ENCODE measurements at regions not wholly inside any gene's neighbourhood (a gene's known extent, or its start where the extent isn't known, plus 50 kb on each side); places are given as distances from the start of the nearest gene placed in this dataset.

DNA sequence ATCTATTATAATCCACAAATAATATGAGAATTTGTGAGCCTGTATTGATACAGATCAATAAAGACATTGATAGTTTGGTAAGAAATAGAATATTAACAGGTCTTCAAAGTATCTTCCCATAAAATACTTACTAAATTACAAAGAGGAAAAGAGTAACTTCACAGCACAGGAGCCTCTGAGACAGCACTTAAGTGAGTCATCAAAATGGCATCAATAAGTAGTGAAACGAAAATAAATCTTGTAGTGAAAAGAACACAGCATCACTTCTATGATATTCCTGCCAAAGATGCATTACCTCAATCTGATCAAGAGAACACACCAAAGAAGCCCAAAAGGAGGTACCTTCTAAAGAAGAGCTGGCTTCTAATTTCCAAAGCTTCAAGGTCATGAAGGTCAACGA, 116.4 kb downstream of the CBLN2 start:
- no peaks in the 10 kb centered on the region for H3K27me3 ChIP-seq (ENCODE audit: control insufficient read depth in 3 of 3, insufficient read depth in 3 of 3, low read length in 3 of 3)
- H3K9me3 ChIP-seq (ENCODE audit: control insufficient read depth in 3 of 3, low read length in 3 of 3): no peaks in the 10 kb centered on the region
- no peaks in the 10 kb centered on the region for H3K4me1 ChIP-seq (ENCODE audit: control insufficient read depth in 3 of 3, insufficient read depth in 3 of 3, low read length in 3 of 3)
- no peaks in the 10 kb centered on the region for H3K36me3 ChIP-seq (ENCODE audit: control insufficient read depth in 3 of 3, insufficient read depth in 3 of 3, low read length in 3 of 3)
- no peak overlapping the region for H3K4me3 ChIP-seq (ENCODE audit: low read length in 3 of 3)
- H3K27ac ChIP-seq (ENCODE audit: low read depth, low read length): no peak overlapping the region
- H3K9ac ChIP-seq (ENCODE audit: low read depth in 1 of 3, low read length in 3 of 3): no peak overlapping the region

DNA sequence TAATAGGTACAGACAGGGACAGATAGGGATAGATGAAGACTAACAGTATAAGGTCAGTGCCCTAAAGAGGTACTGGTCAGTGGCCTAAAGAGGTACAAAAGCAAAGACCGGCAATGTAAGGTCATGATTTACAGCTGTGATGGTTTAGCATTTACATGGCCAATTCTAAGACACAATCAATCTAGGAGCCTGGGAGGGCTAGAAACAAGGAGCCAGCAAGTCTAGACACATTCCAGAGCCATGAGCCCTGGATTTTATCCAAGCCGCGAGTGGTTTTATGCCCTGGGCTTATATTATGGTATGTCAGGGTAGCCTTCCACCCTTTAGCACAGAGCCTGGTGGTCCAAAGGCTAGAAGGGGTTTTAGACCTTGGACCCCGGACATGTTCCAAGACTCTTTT, 124.2 kb downstream of the CBLN2 start:
- H3K9me3 ChIP-seq (ENCODE audit: control insufficient read depth in 3 of 3, low read length in 3 of 3): no peaks in the 10 kb centered on the region
- no peaks in the 10 kb centered on the region for H3K36me3 ChIP-seq (ENCODE audit: control insufficient read depth in 3 of 3, insufficient read depth in 3 of 3, low read length in 3 of 3)
- no peaks in the 10 kb centered on the region for H3K4me1 ChIP-seq (ENCODE audit: control insufficient read depth in 3 of 3, insufficient read depth in 3 of 3, low read length in 3 of 3)
- no peak overlapping the region for H3K4me3 ChIP-seq (ENCODE audit: low read length in 3 of 3)
- no peaks in the 10 kb centered on the region for H3K27me3 ChIP-seq (ENCODE audit: control insufficient read depth in 3 of 3, insufficient read depth in 3 of 3, low read length in 3 of 3)
- H3K9ac ChIP-seq (ENCODE audit: low read depth in 1 of 3, low read length in 3 of 3): no peak overlapping the region
- no peak overlapping the region for H3K27ac ChIP-seq (ENCODE audit: low read depth, low read length)

DNA sequence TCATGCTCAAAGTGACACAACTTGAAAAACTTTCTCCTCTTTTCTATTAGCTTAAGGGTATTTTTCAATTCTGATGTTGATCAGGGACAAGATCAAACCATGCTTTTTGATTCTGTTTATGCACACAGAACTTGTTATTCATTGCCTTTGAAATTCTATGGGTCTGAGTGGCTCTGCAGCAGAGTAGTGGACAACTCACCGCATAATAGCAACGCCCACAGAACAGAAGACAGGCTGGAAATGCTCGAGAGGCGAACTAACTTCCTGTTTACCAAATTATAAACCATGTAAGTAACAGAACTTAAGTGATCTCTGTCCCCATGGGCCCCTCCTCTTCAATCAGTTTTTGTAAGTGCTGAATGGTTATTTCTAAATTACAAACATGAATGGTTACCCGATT, 131.2 kb downstream of the CBLN2 start:
- Histone ChIP-seq H3K9me3 (ENCODE audit: control insufficient read depth in 3 of 3, low read length in 3 of 3) (no peaks in the 10 kb centered on the region), H3K27ac (ENCODE audit: low read depth, low read length) (no peak overlapping the region), H3K9ac (ENCODE audit: low read depth in 1 of 3, low read length in 3 of 3) (no peak overlapping the region), H3K4me1 (ENCODE audit: control insufficient read depth in 3 of 3, insufficient read depth in 3 of 3, low read length in 3 of 3) (no peaks in the 10 kb centered on the region), H3K36me3 (ENCODE audit: control insufficient read depth in 3 of 3, insufficient read depth in 3 of 3, low read length in 3 of 3) (no peaks in the 10 kb centered on the region), H3K4me3 (ENCODE audit: low read length in 3 of 3) (no peak overlapping the region), H3K27me3 (ENCODE audit: control insufficient read depth in 3 of 3, insufficient read depth in 3 of 3, low read length in 3 of 3) (no peaks in the 10 kb centered on the region)

DNA sequence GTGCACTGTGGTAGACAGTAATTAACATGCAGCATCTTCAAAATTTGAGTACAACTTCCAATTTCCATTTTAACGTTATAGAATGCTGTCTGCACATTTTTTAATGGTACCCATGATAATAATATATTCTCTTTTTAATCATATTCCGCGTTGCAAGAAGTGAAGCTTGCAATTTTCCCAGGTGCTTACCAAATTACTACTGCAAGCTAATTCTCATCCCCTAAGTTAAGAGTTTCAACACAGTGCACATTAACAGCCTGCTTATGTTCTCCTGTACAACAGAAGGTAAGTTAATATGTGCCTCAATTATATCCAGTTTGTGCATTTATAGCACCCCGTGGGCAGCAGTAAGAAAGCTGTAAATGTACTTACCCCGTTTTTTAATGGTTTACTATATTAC, 132.9 kb downstream of the CBLN2 start:
- Histone ChIP-seq H3K9me3 (ENCODE audit: control insufficient read depth in 3 of 3, low read length in 3 of 3) (peaks cover 0 to 2% (median 0%) of the 10 kb centered on the region in 3 donors), H3K27me3 (ENCODE audit: control insufficient read depth in 3 of 3, insufficient read depth in 3 of 3, low read length in 3 of 3) (no peaks in the 10 kb centered on the region)

DNA sequence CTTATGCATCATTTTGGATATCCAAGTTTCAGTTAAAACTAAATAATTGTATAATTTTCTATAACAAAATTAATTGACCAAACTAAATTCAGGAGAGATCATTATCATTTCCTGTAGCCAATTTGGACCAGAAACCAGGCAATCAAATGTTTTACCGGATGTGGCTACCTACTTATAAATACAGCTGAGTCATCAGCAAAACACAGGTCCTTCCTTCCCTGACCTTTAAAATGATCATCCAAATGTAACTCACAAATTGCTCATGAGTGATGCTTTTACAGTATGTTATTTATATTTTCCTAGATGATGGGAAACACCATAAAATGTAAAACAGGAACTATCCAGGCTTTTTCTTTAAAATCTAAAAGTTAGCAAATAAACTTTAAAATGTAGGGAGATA, 133.7 kb downstream of the CBLN2 start:
- Histone ChIP-seq H3K4me1 (ENCODE audit: control insufficient read depth in 3 of 3, insufficient read depth in 3 of 3, low read length in 3 of 3) (no peaks in the 10 kb centered on the region), H3K9ac (ENCODE audit: low read depth in 1 of 3, low read length in 3 of 3) (no peak overlapping the region), H3K36me3 (ENCODE audit: control insufficient read depth in 3 of 3, insufficient read depth in 3 of 3, low read length in 3 of 3) (no peaks in the 10 kb centered on the region), H3K4me3 (ENCODE audit: low read length in 3 of 3) (no peak overlapping the region), H3K9me3 (ENCODE audit: control insufficient read depth in 3 of 3, low read length in 3 of 3) (peaks cover 0 to 2% (median 0%) of the 10 kb centered on the region in 3 donors), H3K27ac (ENCODE audit: low read depth, low read length) (no peak overlapping the region), H3K27me3 (ENCODE audit: control insufficient read depth in 3 of 3, insufficient read depth in 3 of 3, low read length in 3 of 3) (no peaks in the 10 kb centered on the region)

More for the DNA sequence above, 132.9 kb downstream of the CBLN2 start:
- Histone ChIP-seq H3K27ac (ENCODE audit: low read depth, low read length) (no peak overlapping the region), H3K4me1 (ENCODE audit: control insufficient read depth in 3 of 3, insufficient read depth in 3 of 3, low read length in 3 of 3) (no peaks in the 10 kb centered on the region), H3K36me3 (ENCODE audit: control insufficient read depth in 3 of 3, insufficient read depth in 3 of 3, low read length in 3 of 3) (no peaks in the 10 kb centered on the region), H3K4me3 (ENCODE audit: low read length in 3 of 3) (no peak overlapping the region), H3K9ac (ENCODE audit: low read depth in 1 of 3, low read length in 3 of 3) (no peak overlapping the region)

DNA sequence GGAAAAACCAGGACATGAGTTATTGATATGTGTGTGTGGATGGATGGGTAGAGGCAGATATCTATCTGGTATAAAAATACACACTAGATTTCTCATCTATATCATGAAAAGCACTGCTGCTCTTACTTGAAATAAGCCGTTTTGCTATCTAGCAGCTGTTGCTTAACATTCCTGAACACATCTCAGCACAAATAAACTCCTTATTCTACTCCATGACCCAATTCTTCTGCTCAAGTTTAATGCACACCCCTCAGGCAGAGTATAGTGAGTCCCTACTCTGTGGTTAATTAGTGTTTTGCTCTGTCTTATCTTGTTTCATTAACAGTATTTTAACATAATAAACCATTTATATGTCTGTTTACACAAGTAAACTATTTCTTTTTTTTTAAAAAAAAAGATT, 134.2 kb downstream of the CBLN2 start:
- no peak overlapping the region for H3K4me3 ChIP-seq (ENCODE audit: low read length in 3 of 3)
- H3K9me3 ChIP-seq (ENCODE audit: control insufficient read depth in 3 of 3, low read length in 3 of 3): peaks cover 0 to 2% (median 0%) of the 10 kb centered on the region in 3 donors
- no peak overlapping the region for H3K27ac ChIP-seq (ENCODE audit: low read depth, low read length)
- H3K9ac ChIP-seq (ENCODE audit: low read depth in 1 of 3, low read length in 3 of 3): no peak overlapping the region
- H3K36me3 ChIP-seq (ENCODE audit: control insufficient read depth in 3 of 3, insufficient read depth in 3 of 3, low read length in 3 of 3): no peaks in the 10 kb centered on the region
- H3K4me1 ChIP-seq (ENCODE audit: control insufficient read depth in 3 of 3, insufficient read depth in 3 of 3, low read length in 3 of 3): no peaks in the 10 kb centered on the region
- no peaks in the 10 kb centered on the region for H3K27me3 ChIP-seq (ENCODE audit: control insufficient read depth in 3 of 3, insufficient read depth in 3 of 3, low read length in 3 of 3)

DNA sequence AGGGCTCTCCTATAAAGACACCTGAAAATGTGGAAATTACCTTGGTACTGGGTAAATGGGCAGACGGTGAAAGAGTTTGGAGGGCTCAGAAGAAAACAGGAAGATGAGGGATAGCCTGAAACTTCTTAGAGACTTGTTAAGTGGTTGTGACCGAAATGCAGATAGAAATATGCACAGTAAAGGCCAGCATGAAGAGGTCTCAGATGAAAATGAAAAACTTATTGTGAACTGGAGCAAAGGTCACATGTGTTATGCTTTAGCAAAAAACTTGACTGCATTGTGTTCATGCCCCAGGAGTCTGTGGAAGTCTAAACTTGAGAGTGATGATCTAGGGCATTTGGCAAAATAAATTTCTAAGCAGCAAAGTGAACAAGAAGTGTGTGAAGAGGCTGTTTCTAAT, 137.1 kb downstream of the CBLN2 start:
- H3K4me1 ChIP-seq (ENCODE audit: control insufficient read depth in 3 of 3, insufficient read depth in 3 of 3, low read length in 3 of 3): no peaks in the 10 kb centered on the region
- H3K27me3 ChIP-seq (ENCODE audit: control insufficient read depth in 3 of 3, insufficient read depth in 3 of 3, low read length in 3 of 3): no peaks in the 10 kb centered on the region
- H3K9me3 ChIP-seq (ENCODE audit: control insufficient read depth in 3 of 3, low read length in 3 of 3): peaks cover 0 to 2% (median 0%) of the 10 kb centered on the region in 3 donors
- H3K4me3 ChIP-seq (ENCODE audit: low read length in 3 of 3): no peak overlapping the region
- H3K36me3 ChIP-seq (ENCODE audit: control insufficient read depth in 3 of 3, insufficient read depth in 3 of 3, low read length in 3 of 3): no peaks in the 10 kb centered on the region
- H3K27ac ChIP-seq (ENCODE audit: low read depth, low read length): no peak overlapping the region
- H3K9ac ChIP-seq (ENCODE audit: low read depth in 1 of 3, low read length in 3 of 3): no peak overlapping the region

DNA sequence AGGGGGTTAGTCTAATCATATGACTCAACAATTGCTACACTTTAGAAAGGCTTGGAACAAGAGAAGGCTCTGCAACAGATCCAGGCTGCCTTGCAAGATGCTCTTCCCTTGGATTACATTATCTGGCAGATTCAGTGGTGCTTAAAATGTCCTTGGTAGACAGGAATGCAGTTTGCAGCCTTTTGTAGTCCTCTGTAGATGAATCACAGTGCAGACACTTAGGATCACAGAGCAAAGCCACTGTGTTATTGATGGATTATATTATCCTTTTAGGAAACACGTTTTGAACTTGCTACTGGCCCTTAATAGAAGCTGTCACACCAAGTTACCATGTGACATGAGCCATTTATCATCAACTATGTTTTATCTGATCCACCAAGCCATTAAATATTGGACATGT, 152.2 kb downstream of the CBLN2 start:
- H3K4me3 ChIP-seq (ENCODE audit: low read length in 3 of 3): no peak overlapping the region
- no peak overlapping the region for H3K9ac ChIP-seq (ENCODE audit: low read depth in 1 of 3, low read length in 3 of 3)
- H3K27me3 ChIP-seq (ENCODE audit: control insufficient read depth in 3 of 3, insufficient read depth in 3 of 3, low read length in 3 of 3): no peaks in the 10 kb centered on the region
- no peak overlapping the region for H3K27ac ChIP-seq (ENCODE audit: low read depth, low read length)
- no peaks in the 10 kb centered on the region for H3K9me3 ChIP-seq (ENCODE audit: control insufficient read depth in 3 of 3, low read length in 3 of 3)
- no peaks in the 10 kb centered on the region for H3K36me3 ChIP-seq (ENCODE audit: control insufficient read depth in 3 of 3, insufficient read depth in 3 of 3, low read length in 3 of 3)
- H3K4me1 ChIP-seq (ENCODE audit: control insufficient read depth in 3 of 3, insufficient read depth in 3 of 3, low read length in 3 of 3): no peaks in the 10 kb centered on the region

DNA sequence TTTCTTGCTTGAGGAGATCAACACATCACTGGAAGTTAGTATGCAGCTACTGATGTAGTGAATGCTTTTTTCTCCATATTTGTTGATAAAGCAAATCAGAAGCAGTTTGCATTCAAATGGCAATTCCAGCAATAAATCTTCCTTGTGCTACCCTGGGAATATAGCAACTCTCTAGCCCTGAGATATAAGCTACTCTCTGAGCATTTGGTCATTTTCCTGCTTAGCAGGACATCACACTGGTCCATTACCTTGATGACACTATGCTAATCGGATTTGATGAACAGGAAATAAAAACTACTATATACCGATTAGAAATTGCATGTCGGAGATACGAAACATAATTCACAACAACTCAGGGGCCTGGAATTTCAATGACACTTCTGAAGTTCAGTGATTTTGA, 152.7 kb downstream of the CBLN2 start:
- no peak overlapping the region for H3K27ac ChIP-seq (ENCODE audit: low read depth, low read length)
- no peaks in the 10 kb centered on the region for H3K36me3 ChIP-seq (ENCODE audit: control insufficient read depth in 3 of 3, insufficient read depth in 3 of 3, low read length in 3 of 3)
- no peak overlapping the region for H3K4me3 ChIP-seq (ENCODE audit: low read length in 3 of 3)
- H3K4me1 ChIP-seq (ENCODE audit: control insufficient read depth in 3 of 3, insufficient read depth in 3 of 3, low read length in 3 of 3): no peaks in the 10 kb centered on the region
- H3K9me3 ChIP-seq (ENCODE audit: control insufficient read depth in 3 of 3, low read length in 3 of 3): no peaks in the 10 kb centered on the region
- no peaks in the 10 kb centered on the region for H3K27me3 ChIP-seq (ENCODE audit: control insufficient read depth in 3 of 3, insufficient read depth in 3 of 3, low read length in 3 of 3)
- H3K9ac ChIP-seq (ENCODE audit: low read depth in 1 of 3, low read length in 3 of 3): no peak overlapping the region

DNA sequence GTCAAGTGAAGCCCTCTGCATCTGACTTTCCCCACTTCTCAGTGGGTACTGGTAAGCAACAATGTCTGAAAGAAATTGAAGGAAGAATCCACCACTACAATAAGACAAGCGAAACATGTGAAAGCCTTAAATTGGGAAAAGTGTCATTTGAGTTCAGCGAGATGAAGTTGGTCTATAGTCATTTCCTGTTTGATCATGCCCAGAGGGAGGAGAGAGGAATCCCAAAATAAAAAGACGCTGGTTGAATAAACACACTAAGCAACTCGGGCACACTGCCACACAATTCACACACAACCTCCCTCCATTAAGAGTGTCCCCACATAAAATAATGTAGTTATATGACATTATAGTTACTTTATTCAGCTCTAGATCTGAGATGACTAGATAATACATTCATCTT, 166.1 kb downstream of the CBLN2 start:
- H3K9ac ChIP-seq (ENCODE audit: low read depth in 1 of 3, low read length in 3 of 3): no peak overlapping the region
- H3K36me3 ChIP-seq (ENCODE audit: control insufficient read depth in 3 of 3, insufficient read depth in 3 of 3, low read length in 3 of 3): no peaks in the 10 kb centered on the region
- H3K27me3 ChIP-seq (ENCODE audit: control insufficient read depth in 3 of 3, insufficient read depth in 3 of 3, low read length in 3 of 3): no peaks in the 10 kb centered on the region
- no peak overlapping the region for H3K27ac ChIP-seq (ENCODE audit: low read depth, low read length)
- H3K9me3 ChIP-seq (ENCODE audit: control insufficient read depth in 3 of 3, low read length in 3 of 3): no peaks in the 10 kb centered on the region
- H3K4me3 ChIP-seq (ENCODE audit: low read length in 3 of 3): no peak overlapping the region
- H3K4me1 ChIP-seq (ENCODE audit: control insufficient read depth in 3 of 3, insufficient read depth in 3 of 3, low read length in 3 of 3): no peaks in the 10 kb centered on the region

DNA sequence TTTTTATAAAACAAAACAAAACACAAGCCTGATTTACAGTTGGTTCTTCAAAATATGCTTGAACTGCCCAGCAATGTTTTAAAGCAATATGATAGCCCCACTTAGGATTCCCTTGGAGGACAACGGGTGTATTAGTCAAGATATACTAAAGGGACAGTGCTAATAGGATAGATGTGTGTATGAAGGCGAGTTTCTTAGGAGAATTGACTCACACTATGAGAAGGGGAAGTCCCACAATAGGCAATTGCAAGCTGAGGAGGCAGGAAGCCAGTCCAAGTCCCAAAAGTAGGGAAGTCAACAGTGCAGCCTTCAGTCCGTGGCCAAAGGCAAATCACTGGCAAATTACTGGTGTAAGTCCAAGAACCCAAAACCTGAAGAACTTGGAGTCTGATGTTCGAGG, 167.9 kb downstream of the CBLN2 start:
- Histone ChIP-seq H3K27ac (ENCODE audit: low read depth, low read length) (no peak overlapping the region), H3K4me3 (ENCODE audit: low read length in 3 of 3) (no peak overlapping the region), H3K4me1 (ENCODE audit: control insufficient read depth in 3 of 3, insufficient read depth in 3 of 3, low read length in 3 of 3) (no peaks in the 10 kb centered on the region), H3K36me3 (ENCODE audit: control insufficient read depth in 3 of 3, insufficient read depth in 3 of 3, low read length in 3 of 3) (no peaks in the 10 kb centered on the region), H3K27me3 (ENCODE audit: control insufficient read depth in 3 of 3, insufficient read depth in 3 of 3, low read length in 3 of 3) (no peaks in the 10 kb centered on the region), H3K9me3 (ENCODE audit: control insufficient read depth in 3 of 3, low read length in 3 of 3) (no peaks in the 10 kb centered on the region), H3K9ac (ENCODE audit: low read depth in 1 of 3, low read length in 3 of 3) (no peak overlapping the region)

Data from skeletal muscle tissue (tissue), 3 donors.